Panc1 (cell line): ENCODE measurements at regions not wholly inside any gene's neighbourhood (a gene's known extent, or its start where the extent isn't known, plus 50 kb on each side); places are given as distances from the start of the nearest gene placed in this dataset.

Source experiments
- CTCF ChIP-seq: fragments of 450-650 bp; IDR thresholded peaks from 2 replicates; pipeline ENCODE4 v1.5.1; 2017; ENCODE audit warnings: mild to moderate bottlenecking
- POLR2AphosphoS5 ChIP-seq: IDR thresholded peaks from 2 replicates; pipeline ENCODE4 v1.6.1; 2012; ENCODE audit warnings: mild to moderate bottlenecking, low read depth, low read length, moderate library complexity
- SIN3A ChIP-seq: IDR thresholded peaks from 2 replicates; pipeline ENCODE4 v1.6.1; 2012; ENCODE audit warnings: low read depth, mild to moderate bottlenecking, low read length, moderate library complexity, borderline replicate concordance; ENCODE audit not compliant: insufficient read depth

DNA sequence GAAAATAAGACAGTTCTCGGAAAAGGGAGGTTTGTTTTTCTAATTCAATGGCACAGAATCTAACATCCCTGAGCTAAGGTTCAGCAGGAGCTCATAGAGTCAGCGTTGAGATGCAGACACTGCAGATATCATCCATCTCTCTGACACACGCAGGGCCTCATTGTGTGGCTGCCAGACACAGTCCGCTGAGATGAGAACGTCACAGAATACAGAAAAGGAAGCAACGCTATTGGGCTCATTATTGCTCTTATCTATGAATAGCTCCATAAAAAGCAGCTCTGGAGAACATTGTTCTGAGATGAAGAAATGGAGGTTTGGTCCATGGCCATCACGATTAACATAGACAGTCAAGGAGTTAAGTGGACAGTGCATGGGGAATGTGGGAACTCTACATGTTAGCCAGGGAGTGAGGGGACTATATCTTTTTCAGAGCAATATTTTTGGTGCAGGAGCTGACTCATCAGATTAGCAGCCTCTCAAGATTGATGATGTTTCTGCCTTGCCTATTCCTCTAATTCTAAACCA, 771.6 kb upstream of the CXADR start:
- TF ChIP-seq CTCF (no peak), POLR2AphosphoS5 (no peak), SIN3A (no peak)
